ENCODE measurements at regions not wholly inside any gene's neighbourhood (a gene's known extent, or its start where the extent isn't known, plus 50 kb on each side); places are given as distances from the start of the nearest gene placed in this dataset.

- Histone ChIP-seq H3K9ac (ENCODE audit: low read length) (no peak overlapping the region), H3K4me3 (ENCODE audit: low read depth in 1 of 2, low read length in 2 of 2) (no peak overlapping the region), H3K36me3 (ENCODE audit: insufficient read depth, low read length) (no peaks in the 10 kb centered on the region), H3K4me1 (ENCODE audit: insufficient read depth, low read length) (no peaks in the 10 kb centered on the region), H3K27me3 (ENCODE audit: control insufficient read depth in 1 of 2, insufficient read depth in 2 of 2, low read length in 2 of 2) (no peaks in the 10 kb centered on the region), H3K9me3 (ENCODE audit: low read length) (no peaks in the 10 kb centered on the region), H3K27ac (ENCODE audit: low read depth, low read length) (no peak overlapping the region)
These were observed 228.9 kb downstream of the CTTN start for GRCh38 chr11:70627219-70627618.

GRCh38 chr11:70628176-70628854, 230.0 kb downstream of the CTTN start:
- H3K27ac ChIP-seq (ENCODE audit: low read depth, low read length), result no peak overlapping the region
- no peaks in the 10 kb centered on the region for H3K27me3 ChIP-seq (ENCODE audit: control insufficient read depth in 1 of 2, insufficient read depth in 2 of 2, low read length in 2 of 2)
- H3K4me3 ChIP-seq (ENCODE audit: low read depth in 1 of 2, low read length in 2 of 2), result no peak overlapping the region
- no peaks in the 10 kb centered on the region for H3K36me3 ChIP-seq (ENCODE audit: insufficient read depth, low read length)
- no peaks in the 10 kb centered on the region for H3K9me3 ChIP-seq (ENCODE audit: low read length)
- H3K9ac ChIP-seq (ENCODE audit: low read length), result no peak overlapping the region
- no peaks in the 10 kb centered on the region for H3K4me1 ChIP-seq (ENCODE audit: insufficient read depth, low read length)

- Histone ChIP-seq H3K4me1 (ENCODE audit: insufficient read depth, low read length) (no peaks in the 10 kb centered on the region), H3K9me3 (ENCODE audit: low read length) (no peaks in the 10 kb centered on the region), H3K9ac (ENCODE audit: low read length) (no peak overlapping the region), H3K27me3 (ENCODE audit: control insufficient read depth in 1 of 2, insufficient read depth in 2 of 2, low read length in 2 of 2) (no peaks in the 10 kb centered on the region), H3K4me3 (ENCODE audit: low read depth in 1 of 2, low read length in 2 of 2) (no peak overlapping the region), H3K36me3 (ENCODE audit: insufficient read depth, low read length) (no peaks in the 10 kb centered on the region), H3K27ac (ENCODE audit: low read depth, low read length) (no peak overlapping the region)
These were observed 230.8 kb downstream of the CTTN start for GRCh38 chr11:70628855-70629844.

GRCh38 chr11:70630068-70630467, 231.7 kb downstream of the CTTN start:
- H3K36me3 ChIP-seq (ENCODE audit: insufficient read depth, low read length), result no peaks in the 10 kb centered on the region
- no peaks in the 10 kb centered on the region for H3K27me3 ChIP-seq (ENCODE audit: control insufficient read depth in 1 of 2, insufficient read depth in 2 of 2, low read length in 2 of 2)
- no peak overlapping the region for H3K27ac ChIP-seq (ENCODE audit: low read depth, low read length)
- H3K9ac ChIP-seq (ENCODE audit: low read length), result no peak overlapping the region
- no peaks in the 10 kb centered on the region for H3K4me1 ChIP-seq (ENCODE audit: insufficient read depth, low read length)
- no peak overlapping the region for H3K4me3 ChIP-seq (ENCODE audit: low read depth in 1 of 2, low read length in 2 of 2)
- H3K9me3 ChIP-seq (ENCODE audit: low read length), result no peaks in the 10 kb centered on the region

GRCh38 chr11:70630816-70631623, 232.7 kb downstream of the CTTN start:
- Histone ChIP-seq H3K9me3 (ENCODE audit: low read length) (no peaks in the 10 kb centered on the region), H3K27me3 (ENCODE audit: control insufficient read depth in 1 of 2, insufficient read depth in 2 of 2, low read length in 2 of 2) (no peaks in the 10 kb centered on the region), H3K9ac (ENCODE audit: low read length) (no peak overlapping the region), H3K36me3 (ENCODE audit: insufficient read depth, low read length) (no peaks in the 10 kb centered on the region), H3K4me3 (ENCODE audit: low read depth in 1 of 2, low read length in 2 of 2) (no peak overlapping the region), H3K4me1 (ENCODE audit: insufficient read depth, low read length) (no peaks in the 10 kb centered on the region), H3K27ac (ENCODE audit: low read depth, low read length) (no peak overlapping the region)

GRCh38 chr11:70631624-70632047, 233.3 kb downstream of the CTTN start:
- Histone ChIP-seq H3K9me3 (ENCODE audit: low read length) (no peaks in the 10 kb centered on the region), H3K27me3 (ENCODE audit: control insufficient read depth in 1 of 2, insufficient read depth in 2 of 2, low read length in 2 of 2) (no peaks in the 10 kb centered on the region), H3K36me3 (ENCODE audit: insufficient read depth, low read length) (no peaks in the 10 kb centered on the region), H3K4me3 (ENCODE audit: low read depth in 1 of 2, low read length in 2 of 2) (no peak overlapping the region), H3K27ac (ENCODE audit: low read depth, low read length) (no peak overlapping the region), H3K4me1 (ENCODE audit: insufficient read depth, low read length) (no peaks in the 10 kb centered on the region), H3K9ac (ENCODE audit: low read length) (no peak overlapping the region)

GRCh38 chr11:70633610-70634009, 235.3 kb downstream of the CTTN start:
- Histone ChIP-seq H3K4me1 (ENCODE audit: insufficient read depth, low read length) (no peaks in the 10 kb centered on the region), H3K4me3 (ENCODE audit: low read depth in 1 of 2, low read length in 2 of 2) (no peak overlapping the region), H3K27ac (ENCODE audit: low read depth, low read length) (no peak overlapping the region), H3K9me3 (ENCODE audit: low read length) (no peaks in the 10 kb centered on the region), H3K9ac (ENCODE audit: low read length) (no peak overlapping the region), H3K36me3 (ENCODE audit: insufficient read depth, low read length) (no peaks in the 10 kb centered on the region), H3K27me3 (ENCODE audit: control insufficient read depth in 1 of 2, insufficient read depth in 2 of 2, low read length in 2 of 2) (no peaks in the 10 kb centered on the region)

- Histone ChIP-seq H3K9ac (ENCODE audit: low read length) (no peak overlapping the region), H3K27ac (ENCODE audit: low read depth, low read length) (no peak overlapping the region), H3K36me3 (ENCODE audit: insufficient read depth, low read length) (no peaks in the 10 kb centered on the region), H3K4me1 (ENCODE audit: insufficient read depth, low read length) (no peaks in the 10 kb centered on the region), H3K9me3 (ENCODE audit: low read length) (no peaks in the 10 kb centered on the region), H3K4me3 (ENCODE audit: low read depth in 1 of 2, low read length in 2 of 2) (no peak overlapping the region), H3K27me3 (ENCODE audit: control insufficient read depth in 1 of 2, insufficient read depth in 2 of 2, low read length in 2 of 2) (no peaks in the 10 kb centered on the region)
These were observed 238.3 kb downstream of the CTTN start for GRCh38 chr11:70636659-70637058.

- Histone ChIP-seq H3K4me1 (ENCODE audit: insufficient read depth, low read length) (no peaks in the 10 kb centered on the region), H3K27ac (ENCODE audit: low read depth, low read length) (no peak overlapping the region), H3K9ac (ENCODE audit: low read length) (no peak overlapping the region), H3K9me3 (ENCODE audit: low read length) (no peaks in the 10 kb centered on the region), H3K36me3 (ENCODE audit: insufficient read depth, low read length) (no peaks in the 10 kb centered on the region), H3K27me3 (ENCODE audit: control insufficient read depth in 1 of 2, insufficient read depth in 2 of 2, low read length in 2 of 2) (no peaks in the 10 kb centered on the region), H3K4me3 (ENCODE audit: low read depth in 1 of 2, low read length in 2 of 2) (no peak overlapping the region)
These were observed 239.0 kb downstream of the CTTN start for GRCh38 chr11:70637186-70637800.

- Histone ChIP-seq H3K9ac (ENCODE audit: low read length) (no peak overlapping the region), H3K4me3 (ENCODE audit: low read depth in 1 of 2, low read length in 2 of 2) (no peak overlapping the region)
These were observed 239.7 kb downstream of the CTTN start for GRCh38 chr11:70637949-70638583.

More at GRCh38 chr11:70637949-70638583, 239.7 kb downstream of the CTTN start:
- Histone ChIP-seq H3K4me1 (ENCODE audit: insufficient read depth, low read length) (no peaks in the 10 kb centered on the region), H3K9me3 (ENCODE audit: low read length) (no peaks in the 10 kb centered on the region), H3K36me3 (ENCODE audit: insufficient read depth, low read length) (no peaks in the 10 kb centered on the region), H3K27me3 (ENCODE audit: control insufficient read depth in 1 of 2, insufficient read depth in 2 of 2, low read length in 2 of 2) (no peaks in the 10 kb centered on the region), H3K27ac (ENCODE audit: low read depth, low read length) (no peak overlapping the region)

Data from muscle layer of colon (tissue), 2 donors.